HL-60 (cell line): ENCODE measurements at regions not wholly inside any gene's neighbourhood (a gene's known extent, or its start where the extent isn't known, plus 50 kb on each side); places are given as distances from the start of the nearest gene placed in this dataset.

ENCODE experiments used
- DNase-seq, 2 experiments: peaks; one replicate each; pipeline ENCODE4 v3.0.0-alpha.2; 2010 to 2020; ENCODE audit warnings: low read depth in 1 of 2, low spot score in 1 of 2
- H3K27ac ChIP-seq: fragments of 250-450 bp; sonication (Bioruptor Pico); replicated peaks from 2 replicates; pipeline ENCODE4 v1.5.1; 2020; ENCODE audit warnings: mild to moderate bottlenecking, moderate library complexity
- H3K27me3 ChIP-seq: fragments of 250-450 bp; sonication (Bioruptor Pico); 2 replicates; pipeline ENCODE4 v1.5.1; 2021; ENCODE audit warnings: mild to moderate bottlenecking, moderate library complexity; ENCODE audit not compliant: insufficient read depth, poor library complexity, severe bottlenecking
- H3K4me3 ChIP-seq: replicated peaks from 2 replicates; pipeline ENCODE4 v1.5.1; 2011; ENCODE audit warnings: mild to moderate bottlenecking, control low read depth, low read length; ENCODE audit not compliant: insufficient read depth
- GABPA ChIP-seq: IDR thresholded peaks from 2 replicates; pipeline ENCODE4 v1.6.1; 2012; ENCODE audit warnings: low read depth
- POLR2AphosphoS5 ChIP-seq: IDR thresholded peaks from 2 replicates; pipeline ENCODE4 v1.6.1; 2012; ENCODE audit warnings: low read depth
- SPI1 ChIP-seq: IDR thresholded peaks from 2 replicates; pipeline ENCODE4 v1.6.1; 2012; ENCODE audit warnings: low read depth, mild to moderate bottlenecking, borderline replicate concordance
- TF ChIP-seq, protein P1 (sequence below): IDR thresholded peaks from 2 replicates; pipeline ENCODE4 v1.6.1; 2012; ENCODE audit warnings: low read depth; ENCODE audit not compliant: insufficient replicate concordance
- TF ChIP-seq, protein P2 (sequence below): IDR thresholded peaks from one replicate; pipeline ENCODE4 v1.5.1; 2011; ENCODE audit warnings: low read length, control low read depth, inconsistent platforms; ENCODE audit not compliant: insufficient read depth

DNA sequence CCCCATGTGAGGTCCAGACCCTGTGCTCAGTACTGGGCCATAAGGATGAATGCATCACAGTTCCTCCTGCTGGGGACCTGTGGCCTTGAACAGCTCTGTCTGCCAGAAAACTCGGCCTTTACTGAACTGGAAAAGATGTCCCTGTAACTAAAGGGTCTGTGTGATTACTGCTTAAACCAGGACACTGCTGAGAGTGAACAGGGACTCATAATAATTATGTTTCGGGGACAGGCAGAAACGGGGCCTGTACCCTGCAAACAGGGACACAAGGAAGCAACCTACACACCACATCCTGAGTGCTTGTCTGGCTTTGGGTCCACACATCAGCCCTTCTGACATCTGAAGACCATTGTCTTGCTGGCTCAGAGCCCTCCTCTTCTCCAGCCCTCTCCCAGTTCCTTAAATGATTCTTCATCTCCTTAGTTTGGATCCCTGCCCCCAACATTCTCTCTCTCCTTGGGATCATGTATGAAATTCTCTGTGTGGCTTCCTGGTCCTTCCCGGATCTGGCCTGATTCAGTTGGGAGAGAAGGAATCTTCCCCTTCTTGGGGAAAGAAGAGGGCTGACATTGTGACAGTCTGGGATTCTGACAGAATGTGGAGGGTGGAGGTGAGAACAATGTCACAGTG is 248.0 kb downstream of the MYCN start:
- no peak for DNase-seq
- Histone ChIP-seq H3K27me3 (no peaks in the 10 kb centered on the region), H3K27ac (no peak overlapping the region), H3K4me3 (no peak overlapping the region)
- TF ChIP-seq SPI1, result no peak

DNA sequence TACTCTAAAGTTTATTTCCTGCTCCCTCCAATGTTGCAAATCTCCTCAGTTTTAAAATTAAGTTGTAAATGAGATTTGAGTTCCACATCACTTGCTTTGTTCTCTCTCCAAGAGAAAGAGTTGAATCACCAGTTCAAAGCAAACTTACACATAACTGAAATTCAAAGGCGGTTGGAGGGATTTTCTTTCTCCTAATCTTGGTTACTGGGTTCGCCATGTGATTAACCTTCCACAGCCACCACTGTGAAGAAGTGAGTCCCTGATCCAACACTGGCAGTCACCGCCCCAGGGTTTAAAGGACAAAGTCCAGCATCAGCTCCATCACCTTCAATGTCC is 247.1 kb downstream of the MYCN start:
- no peak for DNase-seq
- no peaks in the 10 kb centered on the region for H3K27me3 ChIP-seq
- TF ChIP-seq POLR2AphosphoS5 (no peak), SPI1 (no peak), GABPA (no peak)
- TF ChIP-seq, protein P1, sequence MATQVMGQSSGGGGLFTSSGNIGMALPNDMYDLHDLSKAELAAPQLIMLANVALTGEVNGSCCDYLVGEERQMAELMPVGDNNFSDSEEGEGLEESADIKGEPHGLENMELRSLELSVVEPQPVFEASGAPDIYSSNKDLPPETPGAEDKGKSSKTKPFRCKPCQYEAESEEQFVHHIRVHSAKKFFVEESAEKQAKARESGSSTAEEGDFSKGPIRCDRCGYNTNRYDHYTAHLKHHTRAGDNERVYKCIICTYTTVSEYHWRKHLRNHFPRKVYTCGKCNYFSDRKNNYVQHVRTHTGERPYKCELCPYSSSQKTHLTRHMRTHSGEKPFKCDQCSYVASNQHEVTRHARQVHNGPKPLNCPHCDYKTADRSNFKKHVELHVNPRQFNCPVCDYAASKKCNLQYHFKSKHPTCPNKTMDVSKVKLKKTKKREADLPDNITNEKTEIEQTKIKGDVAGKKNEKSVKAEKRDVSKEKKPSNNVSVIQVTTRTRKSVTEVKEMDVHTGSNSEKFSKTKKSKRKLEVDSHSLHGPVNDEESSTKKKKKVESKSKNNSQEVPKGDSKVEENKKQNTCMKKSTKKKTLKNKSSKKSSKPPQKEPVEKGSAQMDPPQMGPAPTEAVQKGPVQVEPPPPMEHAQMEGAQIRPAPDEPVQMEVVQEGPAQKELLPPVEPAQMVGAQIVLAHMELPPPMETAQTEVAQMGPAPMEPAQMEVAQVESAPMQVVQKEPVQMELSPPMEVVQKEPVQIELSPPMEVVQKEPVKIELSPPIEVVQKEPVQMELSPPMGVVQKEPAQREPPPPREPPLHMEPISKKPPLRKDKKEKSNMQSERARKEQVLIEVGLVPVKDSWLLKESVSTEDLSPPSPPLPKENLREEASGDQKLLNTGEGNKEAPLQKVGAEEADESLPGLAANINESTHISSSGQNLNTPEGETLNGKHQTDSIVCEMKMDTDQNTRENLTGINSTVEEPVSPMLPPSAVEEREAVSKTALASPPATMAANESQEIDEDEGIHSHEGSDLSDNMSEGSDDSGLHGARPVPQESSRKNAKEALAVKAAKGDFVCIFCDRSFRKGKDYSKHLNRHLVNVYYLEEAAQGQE, result no peak
- TF ChIP-seq, protein P2, sequence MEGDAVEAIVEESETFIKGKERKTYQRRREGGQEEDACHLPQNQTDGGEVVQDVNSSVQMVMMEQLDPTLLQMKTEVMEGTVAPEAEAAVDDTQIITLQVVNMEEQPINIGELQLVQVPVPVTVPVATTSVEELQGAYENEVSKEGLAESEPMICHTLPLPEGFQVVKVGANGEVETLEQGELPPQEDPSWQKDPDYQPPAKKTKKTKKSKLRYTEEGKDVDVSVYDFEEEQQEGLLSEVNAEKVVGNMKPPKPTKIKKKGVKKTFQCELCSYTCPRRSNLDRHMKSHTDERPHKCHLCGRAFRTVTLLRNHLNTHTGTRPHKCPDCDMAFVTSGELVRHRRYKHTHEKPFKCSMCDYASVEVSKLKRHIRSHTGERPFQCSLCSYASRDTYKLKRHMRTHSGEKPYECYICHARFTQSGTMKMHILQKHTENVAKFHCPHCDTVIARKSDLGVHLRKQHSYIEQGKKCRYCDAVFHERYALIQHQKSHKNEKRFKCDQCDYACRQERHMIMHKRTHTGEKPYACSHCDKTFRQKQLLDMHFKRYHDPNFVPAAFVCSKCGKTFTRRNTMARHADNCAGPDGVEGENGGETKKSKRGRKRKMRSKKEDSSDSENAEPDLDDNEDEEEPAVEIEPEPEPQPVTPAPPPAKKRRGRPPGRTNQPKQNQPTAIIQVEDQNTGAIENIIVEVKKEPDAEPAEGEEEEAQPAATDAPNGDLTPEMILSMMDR, result no peak
- H3K4me3 ChIP-seq, result no peak overlapping the region
- no peak overlapping the region for H3K27ac ChIP-seq

DNA sequence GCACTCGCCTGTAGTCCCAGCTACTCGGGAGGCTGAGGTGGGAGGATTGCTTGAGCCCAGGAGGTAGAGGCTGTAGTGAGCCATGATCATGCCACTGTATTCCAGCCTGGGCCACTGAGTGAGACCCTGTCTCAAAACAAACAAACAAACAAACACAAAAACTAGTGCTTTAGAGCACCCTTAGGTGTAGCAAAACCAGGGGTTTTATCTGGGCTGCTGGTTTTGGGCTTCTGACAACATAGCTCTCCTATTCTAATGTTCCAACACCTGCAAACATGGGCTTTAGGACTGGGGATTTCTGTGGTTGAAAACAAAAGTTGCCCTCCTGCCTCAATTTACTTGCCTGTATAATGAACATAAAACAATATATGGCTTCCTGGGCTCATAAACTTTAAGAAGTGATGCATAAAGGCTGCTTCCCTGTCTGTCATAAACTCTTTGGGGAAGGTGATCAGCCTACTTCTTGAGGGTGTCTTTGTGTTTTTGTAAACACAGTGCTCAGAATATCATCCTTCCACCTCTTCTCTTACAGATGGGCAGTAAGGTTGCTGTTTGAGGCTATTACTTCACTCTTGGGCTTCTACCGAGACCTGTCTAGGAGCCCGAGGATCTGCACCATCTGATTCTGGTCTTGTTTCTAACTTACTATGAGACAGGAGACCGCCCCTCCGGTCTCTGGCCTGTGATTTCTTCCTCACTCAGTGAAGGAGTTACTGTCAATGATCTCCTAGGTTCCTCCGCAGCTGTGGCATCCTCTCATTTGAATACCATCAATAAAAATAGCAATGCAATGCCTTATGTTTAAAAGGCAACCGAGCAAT is 246.5 kb downstream of the MYCN start:
- DNase-seq, result no peak
- Histone ChIP-seq H3K4me3 (no peak overlapping the region), H3K27me3 (no peaks in the 10 kb centered on the region), H3K27ac (no peak overlapping the region)
- TF ChIP-seq, protein P2, result no peak
- TF ChIP-seq, protein P1, result no peak
- TF ChIP-seq SPI1 (no peak), GABPA (no peak), POLR2AphosphoS5 (no peak)

DNA sequence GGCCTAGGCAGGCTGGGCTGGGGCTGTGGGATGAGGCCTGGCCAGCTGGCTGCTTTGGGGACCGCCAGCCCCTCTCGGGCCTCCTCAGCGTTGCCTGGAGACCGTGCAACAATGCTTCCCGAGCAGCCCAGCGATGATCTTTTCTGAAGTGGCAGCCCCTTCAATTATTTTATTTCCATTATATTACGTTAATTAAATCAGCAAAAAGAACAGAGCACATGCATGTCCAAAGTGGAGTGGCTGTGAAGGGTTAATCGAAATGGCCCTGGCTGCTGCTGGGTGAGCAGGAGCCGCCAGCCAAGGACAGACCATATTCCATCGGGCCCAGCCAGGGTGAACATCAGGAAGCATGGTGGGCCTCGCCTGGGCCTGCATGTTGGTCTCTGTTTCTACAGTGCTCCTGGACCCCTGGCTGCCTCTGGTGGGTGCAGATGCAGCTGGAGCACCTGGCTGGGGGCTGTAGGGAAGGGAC is 245.5 kb downstream of the MYCN start:
- TF ChIP-seq GABPA (no peak), POLR2AphosphoS5 (no peak), SPI1 (no peak)
- TF ChIP-seq, protein P1, result no peak
- TF ChIP-seq, protein P2, result no peak
- Histone ChIP-seq H3K27ac (no peak overlapping the region), H3K4me3 (no peak overlapping the region), H3K27me3 (no peaks in the 10 kb centered on the region)
- no peak for DNase-seq
